DMS153 (cell line): ENCODE measurements at regions not wholly inside any gene's neighbourhood (a gene's known extent, or its start where the extent isn't known, plus 50 kb on each side); places are given as distances from the start of the nearest gene placed in this dataset.

Experiments
- DNase-seq: peaks from one replicate; lab custom pipeline; 2025; lab: John Stamatoyannopoulos, UW

- no peak for DNase-seq
Measured at GRCh38 chr5:29662876-29663275, 1530.6 kb upstream of the CDH6 start.

- DNase-seq, result no peak
Measured at GRCh38 chr5:29654954-29655353, 1538.5 kb upstream of the CDH6 start.

GRCh38 chr5:29649321-29649720 is 1544.2 kb upstream of the CDH6 start:
- no peak for DNase-seq

GRCh38 chr5:29642601-29643000 is 1550.9 kb upstream of the CDH6 start:
- DNase-seq, result no peak

- DNase-seq, result no peak
Measured at GRCh38 chr5:29614206-29614605, 1579.3 kb upstream of the CDH6 start.

GRCh38 chr5:29588236-29588635 is 1605.2 kb upstream of the CDH6 start:
- DNase-seq, result no peak

- no peak for DNase-seq
Measured at GRCh38 chr5:29587832-29588231, 1605.7 kb upstream of the CDH6 start.

GRCh38 chr5:29568028-29568427 is 1625.5 kb upstream of the CDH6 start:
- no peak for DNase-seq

GRCh38 chr5:29561564-29561963 is 1631.9 kb upstream of the CDH6 start:
- no peak for DNase-seq

GRCh38 chr5:29550523-29550922 is 1643.0 kb upstream of the CDH6 start:
- DNase-seq, result no peak

GRCh38 chr5:29548262-29548661 is 1645.2 kb upstream of the CDH6 start:
- DNase-seq, result no peak

GRCh38 chr5:29547236-29547865 is 1646.1 kb upstream of the CDH6 start:
- DNase-seq, result no peak

- no peak for DNase-seq
Measured at GRCh38 chr5:29543501-29543900, 1650.0 kb upstream of the CDH6 start.

- DNase-seq, result no peak
Measured at GRCh38 chr5:29524227-29524626, 1669.3 kb upstream of the CDH6 start.

- DNase-seq, result no peak
Measured at GRCh38 chr5:29518176-29518575, 1675.3 kb upstream of the CDH6 start.

- no peak for DNase-seq
Measured at GRCh38 chr5:29516224-29516623, 1677.3 kb upstream of the CDH6 start.

GRCh38 chr5:29508131-29508530 is 1685.4 kb upstream of the CDH6 start:
- DNase-seq, result no peak

GRCh38 chr5:29504411-29504810 is 1689.1 kb upstream of the CDH6 start:
- DNase-seq, result no peak

GRCh38 chr5:29498860-29499259 is 1694.6 kb upstream of the CDH6 start:
- DNase-seq, result no peak

GRCh38 chr5:29498412-29498811 is 1695.1 kb upstream of the CDH6 start:
- no peak for DNase-seq

GRCh38 chr5:29485333-29485732 is 1708.2 kb upstream of the CDH6 start:
- no peak for DNase-seq

GRCh38 chr5:29469581-29469980 is 1723.9 kb upstream of the CDH6 start:
- no peak for DNase-seq

- no peak for DNase-seq
Measured at GRCh38 chr5:29462241-29462640, 1731.2 kb upstream of the CDH6 start.

GRCh38 chr5:29460971-29461559 is 1732.4 kb upstream of the CDH6 start:
- DNase-seq, result no peak
